HG03571 (cell line): ENCODE measurements at regions not wholly inside any gene's neighbourhood (a gene's known extent, or its start where the extent isn't known, plus 50 kb on each side); places are given as distances from the start of the nearest gene placed in this dataset.

ENCODE experiments used
- ATAC-seq: cut with Tn5 transposase; IDR thresholded peaks from one replicate; pipeline ENCODE4 v1.9.1; 2021; ENCODE audit not compliant: unreplicated experiment

GRCh38 chr5:74042559-74042958 is 416.6 kb downstream of the ARHGEF28 start:
- ATAC-seq: no peak

DNA sequence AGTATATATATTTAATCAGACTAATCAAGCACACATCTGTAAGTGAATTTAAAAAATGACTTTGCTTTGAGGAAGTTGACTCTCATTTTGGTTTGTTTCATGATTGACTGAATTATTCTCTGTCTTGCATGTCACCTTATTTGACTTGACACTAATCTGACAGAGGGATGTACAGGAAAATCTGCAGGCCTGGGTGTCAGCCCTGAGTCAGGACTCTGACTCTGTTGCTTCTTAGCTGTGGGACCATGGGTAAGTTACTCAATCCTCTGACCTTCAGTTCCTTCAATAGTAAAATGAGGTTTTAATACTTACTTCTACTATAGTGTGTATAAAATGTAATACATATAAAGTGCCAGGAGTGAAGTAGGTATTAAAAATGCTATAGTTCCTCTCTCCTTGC is 415.9 kb downstream of the ARHGEF28 start:
- no peak for ATAC-seq

DNA sequence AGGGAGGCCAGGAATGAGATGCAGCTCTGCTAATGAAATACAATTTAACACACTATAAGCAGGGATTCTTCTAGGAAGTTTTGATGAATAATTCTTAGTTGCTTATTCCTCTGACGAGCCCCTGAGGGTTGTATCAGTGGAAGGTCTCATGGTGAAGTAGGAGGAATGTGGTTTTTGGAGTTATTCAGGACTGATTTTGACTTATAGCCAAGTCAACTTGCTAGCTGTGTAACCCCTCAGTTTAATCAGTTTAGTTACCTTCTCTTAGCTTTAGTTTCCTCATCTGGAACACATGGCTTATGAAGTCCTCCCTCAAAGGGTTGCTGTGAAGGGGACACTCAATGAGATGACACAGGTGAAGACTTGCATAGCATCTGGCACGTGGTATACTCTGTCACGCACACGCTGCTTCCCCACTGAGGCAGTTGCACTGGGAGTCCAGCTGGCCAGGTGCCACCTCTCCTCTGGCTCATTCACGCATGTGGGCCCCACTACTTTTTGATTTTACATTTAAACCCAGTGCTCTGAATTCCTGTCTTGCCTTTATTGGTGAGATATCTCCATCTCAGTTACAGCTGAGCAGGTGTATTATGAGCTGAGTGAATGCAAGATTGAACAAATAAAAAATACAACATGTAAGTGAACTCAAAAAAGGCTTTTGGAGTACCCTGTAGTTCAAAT is 415.0 kb downstream of the ARHGEF28 start:
- ATAC-seq: no peak

- ATAC-seq: no peak
These were observed 414.1 kb downstream of the ARHGEF28 start for GRCh38 chr5:74040065-74040551.

- no peak for ATAC-seq
These were observed 411.3 kb downstream of the ARHGEF28 start for GRCh38 chr5:74037321-74037720.

- no peak for ATAC-seq
These were observed 409.5 kb downstream of the ARHGEF28 start for GRCh38 chr5:74035521-74035937.

DNA sequence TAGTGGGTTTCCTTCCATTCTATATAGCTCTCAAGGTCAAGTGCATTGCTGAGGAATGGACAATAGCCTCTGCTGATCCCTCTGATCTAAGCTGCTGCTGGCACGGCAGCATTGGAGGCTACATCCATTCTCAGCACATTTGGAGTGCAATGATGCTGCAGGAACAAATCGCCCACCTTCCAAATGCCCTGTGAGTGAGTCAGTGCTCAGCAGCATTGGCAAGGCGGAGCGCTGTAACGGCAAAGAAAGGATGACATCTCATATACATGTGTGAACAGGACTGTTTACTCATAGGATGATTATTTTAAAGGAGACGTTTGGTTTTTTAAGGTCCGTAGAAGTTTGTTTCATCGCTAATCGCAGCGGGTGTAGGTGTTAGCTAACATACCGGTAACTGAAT is 408.7 kb downstream of the ARHGEF28 start:
- ATAC-seq: no peak

- ATAC-seq: no peak
These were observed 406.6 kb downstream of the ARHGEF28 start for GRCh38 chr5:74032617-74033016.

DNA sequence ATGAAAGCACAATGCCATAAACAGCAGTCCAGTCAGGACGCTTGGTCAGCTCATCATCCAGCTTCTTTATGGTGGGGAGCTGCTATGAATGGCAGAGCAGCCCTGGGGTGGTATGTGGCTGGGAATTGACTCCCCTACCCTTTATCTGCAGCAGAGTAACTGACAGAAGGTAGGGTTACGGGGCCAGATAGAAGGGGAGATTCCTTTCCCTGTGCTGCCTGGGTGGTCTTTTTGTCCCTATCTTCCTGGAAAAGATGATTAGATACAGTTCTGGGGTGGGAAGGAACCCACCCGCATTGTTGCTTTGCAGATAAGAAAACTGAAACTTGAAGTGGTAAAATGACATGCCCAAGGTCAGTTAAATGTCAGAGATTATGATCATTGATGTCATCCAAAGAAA is 405.5 kb downstream of the ARHGEF28 start:
- no peak for ATAC-seq

GRCh38 chr5:74030821-74031220 is 404.8 kb downstream of the ARHGEF28 start:
- no peak for ATAC-seq

- ATAC-seq: no peak
These were observed 404.4 kb downstream of the ARHGEF28 start for GRCh38 chr5:74030371-74030770.

- ATAC-seq: no peak
These were observed 403.0 kb downstream of the ARHGEF28 start for GRCh38 chr5:74028976-74029375.

DNA sequence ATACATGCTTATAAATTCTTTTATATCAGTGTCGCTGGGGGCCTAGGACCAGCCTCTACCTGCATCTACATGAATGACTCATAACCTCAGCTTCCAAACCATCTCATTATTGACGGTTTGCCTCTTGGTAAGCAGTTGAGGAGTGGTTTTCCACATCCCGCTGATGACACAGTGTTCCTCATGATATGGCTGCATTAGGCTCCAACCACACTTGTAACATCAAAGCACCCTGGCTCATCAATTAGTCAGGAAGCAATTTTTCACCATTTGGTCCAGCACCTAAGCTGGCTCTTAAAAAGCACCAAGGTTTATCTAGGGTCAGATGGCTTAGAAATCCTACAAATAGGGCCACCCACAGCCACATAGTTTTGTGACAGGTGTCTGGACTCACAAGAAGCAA is 402.4 kb downstream of the ARHGEF28 start:
- no peak for ATAC-seq

- ATAC-seq: no peak
These were observed 401.8 kb downstream of the ARHGEF28 start for GRCh38 chr5:74027732-74028338.

DNA sequence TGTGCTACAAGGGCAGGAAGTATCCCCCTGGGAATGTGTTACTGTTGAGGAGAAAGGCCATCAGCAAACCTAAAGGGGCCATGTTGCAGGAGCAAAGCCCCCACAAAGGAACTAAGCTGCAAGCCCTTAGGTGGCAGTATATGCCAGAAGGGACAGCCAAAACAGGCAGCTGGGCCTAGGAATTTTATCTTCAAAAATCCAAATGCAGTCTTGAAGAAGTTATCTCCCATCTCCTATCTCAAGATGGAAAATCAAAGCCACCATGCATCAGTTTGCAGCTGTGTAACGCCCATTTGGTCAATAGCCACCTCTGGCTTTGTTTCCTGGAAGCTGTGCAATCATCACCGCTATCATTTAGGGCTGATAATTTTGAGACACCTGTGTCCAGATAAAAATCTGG is 400.3 kb downstream of the ARHGEF28 start:
- no peak for ATAC-seq

DNA sequence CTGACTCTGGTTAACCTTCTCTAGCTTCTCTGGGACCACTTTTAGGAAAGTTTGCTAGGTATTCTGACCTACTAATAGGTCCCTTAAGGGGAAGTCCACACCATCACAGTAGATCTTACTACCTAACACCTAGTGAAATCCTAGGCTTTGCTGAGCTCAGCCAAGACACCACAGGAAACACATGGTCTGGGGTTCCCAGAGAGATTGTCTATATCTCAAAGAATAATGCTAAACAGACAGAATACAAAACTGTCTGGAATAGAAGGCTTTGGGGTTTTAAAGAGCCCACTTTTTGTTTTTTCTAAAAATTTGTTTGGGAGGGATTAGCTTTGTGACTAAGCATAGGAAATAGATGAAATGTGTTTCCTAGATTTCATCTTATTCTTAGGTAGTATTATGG is 395.1 kb downstream of the ARHGEF28 start:
- no peak for ATAC-seq

DNA sequence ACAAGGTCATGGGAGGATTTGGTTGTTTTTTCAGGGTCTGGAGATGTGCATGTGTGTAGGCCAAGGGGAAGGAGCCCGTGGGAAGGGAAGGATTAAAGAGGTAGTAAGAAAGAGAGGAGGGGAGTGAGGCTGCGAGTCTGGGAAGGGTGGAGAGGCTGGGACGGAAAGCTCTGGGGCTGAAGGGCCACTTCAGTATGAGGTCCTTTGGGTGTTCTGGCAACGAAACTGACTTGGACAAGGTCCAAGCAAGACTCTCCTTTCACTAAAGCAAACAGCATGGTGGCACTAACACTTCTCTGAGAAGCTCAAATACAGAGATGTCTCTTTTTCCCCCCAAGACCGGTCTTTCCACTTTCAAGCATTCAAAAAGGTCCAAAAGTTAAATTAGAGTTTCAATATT is 394.5 kb downstream of the ARHGEF28 start:
- ATAC-seq: no peak

GRCh38 chr5:74019923-74020322 is 393.9 kb downstream of the ARHGEF28 start:
- no peak for ATAC-seq

DNA sequence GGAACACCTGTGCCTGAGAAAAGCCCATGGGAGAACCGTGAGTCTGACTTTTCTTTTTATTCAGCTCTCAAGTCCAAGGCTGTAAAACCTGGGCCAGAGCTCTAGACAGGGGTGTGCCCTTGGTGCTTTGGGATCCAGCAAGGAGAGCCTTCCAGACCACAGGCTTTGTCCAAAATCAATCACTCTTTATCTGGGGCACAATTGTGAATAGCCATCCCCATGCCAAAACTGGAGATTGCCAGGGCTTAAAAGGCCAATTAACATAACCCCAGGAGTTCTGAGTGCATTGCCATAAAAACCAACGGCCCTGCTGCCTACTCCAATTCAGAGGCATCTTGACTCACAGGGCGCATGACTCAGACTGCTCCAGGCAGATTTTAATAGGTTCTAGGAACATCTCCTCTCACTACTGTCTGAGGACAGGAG is 391.8 kb downstream of the ARHGEF28 start:
- ATAC-seq: no peak

GRCh38 chr5:74017112-74017511 is 391.1 kb downstream of the ARHGEF28 start:
- no peak for ATAC-seq

DNA sequence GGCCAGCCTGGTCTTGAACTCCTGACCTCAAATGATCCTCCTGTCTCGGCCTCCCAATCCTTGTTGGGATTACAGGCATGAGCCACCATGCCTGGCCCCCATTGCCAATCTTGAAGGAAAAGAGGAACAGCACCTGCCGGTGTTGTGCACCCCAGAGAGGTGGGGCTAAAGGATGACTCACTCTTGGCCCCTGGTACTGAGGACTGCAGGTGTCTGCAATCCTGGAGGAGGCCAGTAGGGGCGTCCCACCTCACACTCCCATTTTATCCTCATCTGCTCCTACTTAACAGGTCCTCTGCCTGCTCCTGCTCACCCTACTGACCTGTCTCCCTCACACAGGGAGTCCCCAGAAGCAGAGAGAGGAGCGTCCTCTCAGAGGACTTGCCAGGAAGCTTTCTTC is 390.4 kb downstream of the ARHGEF28 start:
- ATAC-seq: no peak

- no peak for ATAC-seq
These were observed 389.7 kb downstream of the ARHGEF28 start for GRCh38 chr5:74015716-74016115.

DNA sequence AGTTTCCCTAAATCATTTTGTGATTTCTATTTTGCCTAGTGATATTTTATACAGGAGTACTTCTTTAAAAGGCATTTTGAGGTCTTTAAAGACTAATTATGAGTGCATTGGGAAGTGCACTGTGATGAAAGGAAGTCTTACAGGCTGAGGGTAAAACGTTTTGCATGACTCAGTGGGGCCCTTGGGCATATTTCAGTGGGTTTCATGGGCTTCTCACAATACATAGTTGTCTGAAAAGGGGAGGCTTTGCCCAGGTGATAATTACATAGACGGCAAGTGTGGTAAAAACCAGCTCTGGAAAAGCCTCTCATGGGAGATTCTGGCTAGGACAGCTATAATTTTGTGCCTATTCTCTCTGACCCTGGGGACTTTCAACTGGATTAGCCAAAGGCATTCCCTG is 387.2 kb downstream of the ARHGEF28 start:
- ATAC-seq: no peak
